SH-SY5Y (cell line): ENCODE measurements at regions not wholly inside any gene's neighbourhood (a gene's known extent, or its start where the extent isn't known, plus 50 kb on each side); places are given as distances from the start of the nearest gene placed in this dataset.

Experiments used
- GATA2 ChIP-seq: IDR thresholded peaks from 2 replicates; pipeline ENCODE4 v1.6.1; 2011; ENCODE audit warnings: mild to moderate bottlenecking, low read depth, low read length
- GATA3 ChIP-seq: IDR thresholded peaks from 2 replicates; pipeline ENCODE4 v1.6.1; 2011; ENCODE audit warnings: low read depth, mild to moderate bottlenecking, low read length, moderate library complexity

GRCh38 chr12:97292588-97292987 is 170.0 kb upstream of the RMST start:
- TF ChIP-seq GATA3 (no peak), GATA2 (no peak)
